ENCODE measurements at regions not wholly inside any gene's neighbourhood (a gene's known extent, or its start where the extent isn't known, plus 50 kb on each side); places are given as distances from the start of the nearest gene placed in this dataset.

- no peak for TF ChIP-seq CTCF (IDR thresholded peaks at IDR 0.05)
- TF ChIP-seq EP300 (IDR thresholded peaks at IDR 0.05) = no peak
- no peak for TF ChIP-seq POLR2A (IDR thresholded peaks at IDR 0.05)
- TF ChIP-seq POLR2AphosphoS5 (IDR thresholded peaks at IDR 0.05) = no peak
Measured at GRCh38 chr2:64817453-64817852, 163.7 kb upstream of the SERTAD2 start.

Measured in sigmoid colon (tissue), 4 donors.